NCI-H345 treated with DMSO at 0.1 percent for 48 hours (cell line): ENCODE measurements at regions not wholly inside any gene's neighbourhood (a gene's known extent, or its start where the extent isn't known, plus 50 kb on each side); places are given as distances from the start of the nearest gene placed in this dataset.
"Not testable (repeated sequence)": the region's sequence is repeated elsewhere in the genome, so short reads cannot be mapped to it uniquely, and the experiment has no call there.

ENCODE experiments used
- DNase-seq: peaks from one replicate; lab custom pipeline; 2025; ENCODE audit not compliant: unreplicated experiment; lab: John Stamatoyannopoulos, UW

DNA sequence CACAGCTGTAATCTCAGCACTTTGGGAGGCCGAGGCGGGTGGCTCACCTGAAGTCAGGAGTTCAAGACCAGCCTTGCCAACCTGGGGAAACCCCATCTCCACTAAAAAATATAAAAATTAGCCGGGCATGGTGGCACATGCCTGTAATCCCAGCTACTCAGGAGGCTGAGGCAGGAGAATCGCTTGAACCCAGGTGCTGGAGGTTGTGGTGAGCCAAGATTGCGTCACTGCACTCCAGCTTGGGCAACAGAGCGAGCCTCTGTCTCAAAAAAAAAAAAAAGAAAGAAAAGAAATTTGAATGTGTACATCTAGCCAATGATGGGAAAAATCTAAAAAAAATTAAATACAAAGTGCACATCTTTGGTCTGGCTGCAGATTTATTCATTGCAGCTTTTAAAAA lies 92.6 kb upstream of the ERRFI1 start:
- DNase-seq, result not testable (repeated sequence)

DNA sequence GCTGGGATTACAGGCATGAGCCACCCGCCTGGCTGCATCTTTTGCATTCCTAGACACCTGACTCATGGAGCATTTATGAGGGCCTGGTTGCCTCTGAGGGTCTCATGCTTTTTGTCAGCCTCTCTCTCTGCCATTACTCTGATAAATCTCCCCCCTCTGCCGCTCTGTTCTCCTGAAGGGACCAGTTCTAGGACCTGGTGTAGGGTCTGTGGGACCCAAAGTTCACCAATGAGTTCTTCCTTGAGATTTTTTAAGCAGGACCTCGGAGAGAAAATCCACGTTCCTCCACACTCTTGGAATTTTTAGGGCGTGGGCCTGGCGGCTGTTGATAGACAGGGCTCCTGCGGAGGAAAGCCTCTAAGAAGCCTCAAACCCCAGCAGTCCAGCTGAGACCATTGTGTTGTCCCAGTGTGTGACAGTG lies 91.9 kb upstream of the ERRFI1 start:
- DNase-seq, result no peak

DNA sequence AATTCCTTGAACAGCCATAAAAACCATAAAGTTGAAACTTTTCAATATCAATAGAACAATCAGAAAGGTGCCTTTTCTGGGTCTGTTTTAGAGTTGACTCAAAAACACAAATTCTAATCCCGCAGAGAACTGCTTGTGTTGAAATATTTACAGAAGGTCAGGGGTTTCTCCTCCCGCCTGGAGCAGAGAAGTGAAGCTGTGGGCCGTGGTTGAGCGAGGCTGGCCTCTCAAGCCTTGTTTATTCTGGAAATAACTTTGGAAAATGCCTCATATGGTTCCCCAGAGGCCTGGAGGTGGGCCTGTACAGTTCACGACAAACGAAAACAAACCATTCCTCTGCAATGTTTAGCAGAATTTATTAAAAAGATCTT lies 90.8 kb upstream of the ERRFI1 start:
- no peak for DNase-seq

DNA sequence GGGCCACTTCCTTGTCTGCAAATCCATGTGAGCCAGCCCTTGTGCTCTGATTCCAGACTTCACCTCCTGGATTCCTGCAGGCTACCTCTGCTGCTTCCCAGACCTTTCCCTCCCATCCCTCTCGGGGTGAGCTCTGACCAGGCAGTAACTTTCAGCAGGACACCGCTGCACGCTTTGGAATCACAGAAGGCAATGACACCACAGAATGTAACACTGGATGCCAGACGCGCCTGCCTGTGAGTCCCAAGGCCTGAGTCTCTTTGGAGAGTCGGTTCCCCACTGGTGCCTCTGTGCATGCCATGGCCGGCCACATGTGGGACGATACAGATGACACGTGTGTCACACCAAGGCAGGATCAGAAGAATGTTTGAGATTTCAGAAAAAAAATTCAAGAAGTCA lies 89.7 kb upstream of the ERRFI1 start:
- no peak for DNase-seq

DNA sequence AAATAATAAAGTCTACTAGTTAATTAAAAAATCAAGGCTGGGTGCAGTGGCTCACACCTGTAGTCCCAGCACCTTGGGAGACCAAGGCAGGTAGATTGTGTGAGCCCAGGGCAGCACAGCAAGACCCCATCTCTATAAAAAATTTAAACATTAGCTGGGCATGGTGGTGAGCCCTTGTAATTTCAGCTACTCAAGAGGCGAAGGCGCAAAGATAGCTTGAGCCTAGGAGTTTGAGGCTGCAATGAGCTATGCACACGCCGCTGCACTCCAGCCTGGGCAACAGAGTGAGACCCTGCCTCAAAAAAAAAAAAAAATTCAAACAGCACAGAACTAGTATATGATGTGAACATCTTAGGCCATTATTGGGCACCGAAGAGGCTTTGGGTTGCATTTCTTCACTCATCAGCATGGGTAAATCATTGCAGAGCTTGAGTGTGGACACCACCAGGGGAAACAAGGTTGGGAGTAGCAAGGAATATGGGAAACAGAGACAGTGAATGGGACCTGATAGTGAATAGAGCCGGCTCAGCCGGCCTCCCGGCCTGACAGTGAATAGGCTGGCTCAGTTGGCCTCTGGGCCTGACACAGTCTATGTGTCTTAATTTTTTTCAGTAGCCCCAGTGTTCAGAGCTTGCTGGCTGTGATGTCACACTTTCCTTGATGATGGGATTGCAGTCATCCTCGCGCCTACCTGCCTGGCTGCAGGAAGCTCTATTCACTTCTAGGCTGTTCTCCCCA lies 89.1 kb upstream of the ERRFI1 start:
- DNase-seq, result no peak

DNA sequence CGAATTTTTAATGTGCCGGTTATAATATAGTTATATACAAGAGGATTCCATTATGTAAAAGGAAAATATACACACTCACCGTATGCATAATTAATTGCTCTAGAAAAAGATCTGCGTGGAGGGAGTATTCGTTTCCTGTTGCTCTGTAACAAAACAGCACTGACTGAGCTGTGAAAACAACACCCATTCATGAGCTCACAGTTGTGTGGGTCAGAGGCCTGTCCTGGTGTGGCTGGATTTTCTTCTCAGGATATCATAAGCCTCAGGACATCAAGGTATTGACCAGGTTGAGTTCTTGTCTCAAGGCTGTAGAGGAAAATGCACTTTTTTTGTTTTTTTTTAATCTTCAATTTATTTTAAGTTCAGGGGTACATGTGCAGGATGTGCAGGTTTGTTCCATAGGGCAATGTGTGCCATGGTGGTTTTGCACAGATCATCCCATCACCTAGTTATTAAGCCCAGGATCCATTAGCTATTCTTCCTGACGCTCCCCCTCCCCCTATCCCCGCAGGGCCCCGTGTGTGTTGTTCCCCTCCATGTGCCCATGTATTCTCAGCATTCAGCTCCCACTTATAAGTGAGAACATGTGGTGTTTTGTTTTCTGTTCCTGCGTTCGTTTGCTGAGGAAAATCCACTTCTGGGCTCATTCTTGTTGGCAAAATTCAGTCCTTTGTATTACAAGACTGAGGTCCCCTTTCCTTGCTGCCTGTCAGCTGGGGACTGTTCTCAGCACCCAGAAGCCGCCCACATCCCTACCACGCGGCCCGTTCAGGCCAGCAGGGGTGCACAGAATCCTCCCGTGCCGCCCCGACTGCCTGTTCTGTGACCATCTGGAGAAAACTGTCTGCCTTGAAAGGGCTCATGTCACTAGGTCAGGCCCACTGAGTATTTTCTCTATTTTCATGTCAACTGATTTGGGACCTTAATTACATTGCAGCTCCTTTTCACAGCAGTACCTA lies 87.4 kb upstream of the ERRFI1 start:
- no peak for DNase-seq

DNA sequence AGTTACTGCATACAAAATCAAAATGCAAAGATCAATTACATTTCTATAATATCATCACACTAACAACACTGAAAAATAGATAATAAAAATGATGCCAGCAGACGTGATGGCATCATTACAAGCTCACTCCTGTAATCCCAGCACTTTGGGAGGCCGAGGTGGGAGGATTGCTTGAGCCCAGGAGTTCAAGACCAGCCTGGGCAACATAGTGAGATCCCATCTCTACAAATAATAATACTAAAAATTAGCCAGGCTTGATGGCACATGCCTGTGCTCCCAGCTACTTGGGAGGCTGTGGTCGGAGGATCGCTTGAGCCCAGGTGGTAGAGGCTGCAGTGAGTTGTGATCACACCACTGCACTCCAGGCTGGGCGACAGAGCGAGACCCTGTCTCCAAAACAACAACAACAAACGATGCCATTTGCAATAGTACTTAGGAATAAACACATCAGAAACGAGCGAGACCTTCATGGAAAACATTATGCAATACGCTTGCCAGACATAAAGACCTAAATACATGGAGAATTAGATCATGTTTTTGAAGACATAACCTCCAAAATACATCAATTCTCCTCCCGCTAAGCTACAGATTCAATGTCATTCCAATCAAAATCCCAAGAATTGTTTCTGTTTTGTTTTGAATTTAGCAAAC lies 86.6 kb upstream of the ERRFI1 start:
- DNase-seq, result no peak

DNA sequence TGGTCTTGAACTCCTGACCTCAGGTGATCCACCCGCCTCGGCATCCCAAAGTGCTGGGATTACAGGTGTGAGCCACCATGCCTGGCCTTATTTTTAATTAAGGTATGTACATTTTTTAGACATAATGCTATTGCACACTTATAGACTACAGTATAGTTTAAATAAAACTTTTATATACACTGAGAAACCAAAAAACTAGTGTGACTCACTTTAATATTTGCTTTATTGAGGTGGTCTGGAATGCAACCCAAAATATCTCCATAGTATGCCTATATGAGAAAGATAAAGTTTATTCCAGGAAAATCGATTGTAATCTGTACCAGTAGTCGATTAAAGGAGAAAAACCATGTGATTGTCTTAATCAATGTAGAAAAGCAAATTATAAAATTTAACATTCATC lies 85.5 kb upstream of the ERRFI1 start:
- no peak for DNase-seq

DNA sequence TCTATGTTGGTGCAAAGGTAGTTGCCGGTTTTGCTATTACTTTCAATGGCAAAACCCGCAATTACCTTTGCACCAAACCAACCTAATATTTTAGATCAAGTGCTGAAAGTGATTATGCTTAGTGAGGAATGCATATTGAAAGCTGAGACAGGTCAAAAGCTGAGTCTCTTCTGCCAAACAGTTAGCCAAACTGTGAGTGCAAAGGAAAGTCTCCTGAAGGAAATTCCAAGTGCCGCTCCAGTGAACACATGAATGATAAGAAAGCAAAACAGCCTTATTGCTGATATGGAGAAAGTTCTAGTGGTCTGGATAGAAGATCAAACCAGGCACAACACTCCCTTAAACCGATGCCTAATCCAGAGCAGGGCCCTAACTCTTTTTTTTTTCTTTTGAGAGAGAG lies 83.1 kb upstream of the ERRFI1 start:
- DNase-seq, result no peak

DNA sequence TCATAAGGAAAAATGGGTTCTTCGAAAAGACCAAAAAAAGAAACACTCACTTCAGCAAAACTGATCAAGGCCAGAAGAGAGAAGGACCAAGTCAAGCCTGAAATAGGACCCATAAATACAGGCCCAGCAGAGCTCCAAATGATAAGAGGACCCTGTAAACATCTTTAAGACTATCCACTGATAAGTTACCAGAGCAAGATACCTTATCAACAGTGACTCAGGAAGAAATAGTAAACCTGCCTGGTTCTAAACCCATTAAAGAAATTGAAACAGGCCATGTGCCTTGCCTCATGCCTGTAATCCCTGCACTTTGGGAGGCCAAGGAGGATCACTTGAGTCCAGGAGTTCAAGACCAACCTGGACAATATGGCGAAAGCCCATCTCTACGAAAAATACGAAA lies 81.8 kb upstream of the ERRFI1 start:
- DNase-seq, result no peak

DNA sequence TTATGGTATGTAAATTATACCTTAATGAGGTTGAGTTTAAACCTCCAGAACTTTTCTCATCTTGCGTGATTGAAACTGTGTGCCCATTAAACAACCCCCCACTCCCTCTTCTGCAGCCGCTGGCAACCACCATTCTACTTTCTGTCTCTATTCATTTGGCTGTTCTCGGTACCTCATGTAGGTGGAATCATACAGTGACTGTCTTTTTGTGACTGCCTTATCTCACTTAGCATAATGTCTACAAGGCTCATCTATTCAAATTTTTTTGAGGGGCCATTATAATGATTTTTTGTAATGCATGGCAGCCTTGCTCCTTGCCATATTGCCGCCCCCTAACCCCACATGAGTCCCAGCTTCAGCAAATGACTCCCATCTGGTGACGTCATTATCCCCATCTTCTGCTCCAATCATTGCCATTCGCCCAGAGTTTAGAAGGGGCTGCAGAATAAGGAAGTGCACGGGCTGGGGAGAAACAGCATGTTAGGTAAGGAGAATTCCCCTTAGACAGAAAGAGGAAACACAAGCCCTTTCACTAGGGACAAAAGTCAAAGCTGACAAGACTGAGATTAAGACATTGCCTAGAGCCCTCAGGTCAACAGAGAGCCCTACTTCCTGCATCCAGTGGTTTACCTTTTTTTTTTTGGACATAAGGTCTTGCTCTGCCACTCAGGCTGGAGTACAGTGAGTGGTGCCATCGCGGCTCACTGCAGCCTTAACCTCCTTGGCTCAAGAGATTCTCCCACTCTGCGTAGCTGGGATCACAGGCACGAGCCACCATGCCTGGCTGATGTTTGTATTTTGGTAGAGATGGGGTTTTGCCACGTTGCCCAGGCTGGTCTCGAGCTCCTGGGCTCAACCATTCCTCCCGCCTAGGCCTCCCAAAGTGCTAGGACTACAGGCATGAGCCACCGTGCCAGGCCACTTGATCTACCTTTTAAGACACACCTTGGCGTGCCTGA lies 78.4 kb upstream of the ERRFI1 start:
- no peak for DNase-seq

DNA sequence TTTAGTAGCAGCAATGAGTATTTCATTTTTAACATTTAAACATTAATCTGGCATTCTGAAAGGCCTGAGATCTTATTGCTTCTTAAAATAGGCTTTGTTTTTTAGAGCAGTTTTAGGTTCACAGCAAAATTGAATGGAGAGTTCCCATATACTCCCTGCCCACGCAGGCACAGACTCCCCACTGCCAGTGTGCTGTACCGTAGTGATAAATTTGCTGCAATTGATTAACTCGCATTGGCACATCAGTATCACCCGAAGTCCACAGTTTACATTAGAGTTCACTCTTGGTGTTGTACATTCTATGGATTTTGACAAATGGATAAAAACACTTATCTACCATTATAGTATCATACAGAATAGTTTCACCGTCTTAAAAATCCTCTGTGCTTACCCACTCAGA lies 71.8 kb upstream of the ERRFI1 start:
- DNase-seq, result peak; percentile 52

DNA sequence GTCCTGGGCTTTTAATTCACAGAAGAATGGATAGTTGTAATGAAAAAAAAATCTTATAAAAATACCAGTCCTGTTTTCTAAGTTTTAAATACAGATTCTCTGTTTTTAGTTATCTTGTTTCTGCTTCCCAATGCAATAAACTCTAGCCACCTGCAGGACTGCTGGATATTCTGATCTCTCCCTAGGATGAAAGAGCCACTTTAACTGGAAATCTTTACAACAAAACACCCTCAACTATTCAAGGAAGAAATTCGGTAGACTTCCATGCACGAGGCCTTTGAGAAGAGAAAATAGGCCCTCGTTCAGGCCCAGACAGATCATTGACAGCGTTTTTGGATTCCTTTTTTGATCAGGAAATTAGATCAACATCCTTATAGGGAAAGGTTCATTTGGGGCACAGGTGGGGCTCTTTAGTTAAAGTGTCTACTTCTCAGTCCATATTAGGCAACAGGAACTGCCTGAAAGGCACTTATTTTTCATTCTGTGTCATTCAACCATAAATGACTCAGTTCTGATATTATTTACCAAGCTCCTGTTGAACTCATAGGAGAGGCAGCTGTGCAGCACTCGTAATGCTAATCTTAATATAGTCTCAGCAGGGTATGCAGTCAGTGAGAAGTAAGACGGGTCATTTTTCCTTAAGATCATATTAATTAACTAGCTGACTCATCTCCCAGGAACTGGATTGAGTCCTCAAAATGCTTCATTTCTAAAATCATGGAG lies 71.1 kb upstream of the ERRFI1 start:
- peak; percentile 79 for DNase-seq

DNA sequence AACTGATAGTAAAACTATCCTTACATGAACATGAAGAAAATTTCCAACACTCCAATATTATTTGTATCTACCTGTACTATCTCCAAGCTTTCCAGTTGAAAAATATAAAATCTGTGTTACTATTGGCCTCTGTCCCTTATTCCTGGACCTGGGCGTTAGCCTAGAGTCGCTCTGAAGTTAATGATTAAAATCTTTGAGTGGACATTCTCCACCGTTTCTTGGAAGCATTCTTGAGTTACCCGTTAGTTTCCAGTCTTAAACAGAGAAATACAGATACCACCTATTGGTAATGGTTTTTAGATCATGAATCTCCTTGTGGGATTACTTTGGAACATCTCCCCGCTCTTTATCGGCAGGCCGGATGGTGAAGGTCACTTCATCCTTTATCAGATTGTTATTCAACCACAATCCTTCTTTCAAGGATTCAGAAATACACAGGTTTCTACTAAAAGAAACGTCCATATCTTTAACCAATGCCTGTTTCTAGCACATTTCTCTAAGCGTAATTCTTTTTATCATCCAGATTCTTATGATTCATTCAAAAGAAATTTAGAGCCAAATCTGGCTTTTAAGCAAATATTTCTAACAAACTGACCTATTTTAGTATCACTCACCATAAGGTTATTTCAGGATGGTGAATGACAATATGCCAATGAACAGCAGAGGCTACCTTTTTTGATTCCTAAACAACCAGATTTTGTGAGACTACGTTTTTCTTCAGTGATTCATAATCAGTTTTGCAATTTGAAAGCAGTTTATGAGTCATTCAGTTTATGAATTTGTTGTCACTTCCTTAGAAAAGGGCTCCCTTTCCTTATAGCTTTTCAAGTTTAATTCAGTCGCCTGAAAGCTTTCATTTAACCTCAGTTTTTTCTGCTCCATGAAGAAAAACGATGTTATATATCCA lies 70.2 kb upstream of the ERRFI1 start:
- DNase-seq, result no peak

DNA sequence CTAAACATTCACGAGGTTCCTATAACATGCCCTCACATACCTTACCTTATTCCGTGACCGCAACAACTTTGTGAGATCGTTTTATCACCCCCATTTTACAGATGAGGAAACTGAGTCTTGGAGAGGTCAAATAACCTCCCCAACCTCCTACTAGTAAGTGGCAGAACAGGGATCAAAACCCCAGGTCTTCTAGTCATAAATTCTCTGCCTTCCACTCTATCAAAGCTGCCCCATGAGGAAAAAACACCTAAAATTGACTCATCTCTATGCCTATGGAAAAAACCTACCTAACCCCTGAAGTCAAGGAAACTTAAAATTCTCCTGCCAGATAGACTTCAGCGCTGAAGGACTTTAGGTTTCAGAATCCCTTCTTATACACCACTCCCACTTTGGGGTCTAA lies 69.5 kb upstream of the ERRFI1 start:
- no peak for DNase-seq

DNA sequence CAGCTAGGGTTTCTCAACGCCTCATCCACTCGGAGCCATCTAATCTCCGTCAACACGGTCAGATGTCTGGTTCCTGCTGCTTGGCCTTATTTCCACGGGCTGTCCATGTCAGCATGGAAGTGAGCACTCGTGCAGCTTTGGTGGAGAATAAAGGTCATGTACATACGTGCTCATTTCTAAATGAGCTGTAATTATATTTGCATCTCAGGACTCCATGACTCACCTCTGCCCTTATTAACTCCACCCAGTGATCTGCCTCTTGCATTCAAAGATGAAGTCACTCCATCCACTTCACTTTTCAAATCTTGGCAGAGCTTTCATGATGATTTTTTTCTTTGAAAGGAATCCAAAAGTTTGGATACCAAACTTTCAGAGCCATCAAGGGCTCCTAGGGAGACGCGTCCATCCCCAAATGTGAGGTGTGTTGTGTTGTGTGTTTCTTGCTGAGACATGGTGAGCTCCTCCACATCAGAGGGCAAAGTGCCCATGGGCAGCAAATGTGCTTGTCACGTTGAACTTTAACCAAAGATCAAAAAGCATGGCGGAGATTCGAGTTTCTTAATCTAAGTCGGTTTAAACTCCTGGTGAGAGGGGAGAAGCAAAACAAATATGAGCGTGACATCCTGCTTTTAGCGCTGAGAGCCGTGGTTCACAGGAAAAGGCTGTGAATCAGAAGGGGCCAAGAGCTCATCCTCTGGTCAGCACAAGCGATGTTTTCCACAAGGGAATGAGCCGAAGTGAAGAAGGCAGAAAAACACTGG lies 68.6 kb upstream of the ERRFI1 start:
- no peak for DNase-seq

DNA sequence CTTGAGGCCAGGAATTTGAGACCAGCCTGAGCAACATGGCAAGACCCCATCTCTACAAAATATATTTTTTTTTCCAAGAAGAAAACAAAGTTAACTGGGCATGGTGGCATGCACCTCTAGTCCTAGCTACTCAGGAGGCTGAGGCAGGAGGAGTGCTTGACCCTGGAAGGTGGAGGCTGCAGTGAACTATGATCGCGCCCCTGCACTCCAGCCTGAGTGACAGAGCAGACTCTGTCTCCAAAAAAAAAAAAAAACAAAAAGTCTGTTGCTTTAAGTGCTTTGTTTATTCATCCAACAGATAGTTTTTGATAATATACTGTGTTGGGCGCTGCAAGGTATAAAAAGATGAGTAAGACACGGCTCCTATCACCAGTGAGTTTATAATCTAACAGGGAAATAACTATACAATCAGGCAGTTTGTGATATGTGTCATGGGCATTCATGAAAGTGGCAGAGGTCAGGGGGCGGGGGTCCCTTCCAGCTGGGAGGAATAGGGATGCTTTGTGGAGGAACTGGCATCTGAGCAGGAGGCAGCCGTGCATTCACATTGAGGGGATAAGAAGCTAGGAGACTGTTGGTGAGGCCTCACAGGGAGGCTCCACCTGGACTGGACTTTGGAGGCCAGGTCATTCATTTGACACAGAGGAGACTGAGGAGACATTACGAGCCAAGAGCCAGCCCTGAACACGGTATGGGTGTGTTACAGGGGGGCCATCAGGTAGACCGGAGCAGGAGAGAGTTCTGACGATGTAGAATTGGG lies 67.3 kb upstream of the ERRFI1 start:
- no peak for DNase-seq

DNA sequence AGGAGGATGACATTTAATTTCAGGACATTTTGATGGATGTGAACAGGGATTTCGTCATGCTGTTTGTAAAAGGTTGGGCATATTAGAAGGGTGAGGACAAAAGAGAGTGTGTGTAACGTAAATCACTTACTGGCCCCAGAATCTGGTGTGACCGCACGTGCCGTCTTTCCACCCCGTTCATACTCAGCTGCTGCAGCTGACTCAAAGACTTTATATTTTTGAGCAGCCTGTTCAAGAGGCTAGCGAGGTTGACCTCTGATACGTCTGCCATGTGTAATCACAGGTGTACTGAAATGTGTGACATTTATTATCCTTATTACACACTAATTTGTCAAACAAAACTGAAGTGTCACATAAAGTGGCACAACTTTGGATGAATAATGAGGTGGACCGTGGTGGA lies 66.5 kb upstream of the ERRFI1 start:
- no peak for DNase-seq
